Smooth muscle cell (in vitro differentiated cells): ENCODE measurements at regions not wholly inside any gene's neighbourhood (a gene's known extent, or its start where the extent isn't known, plus 50 kb on each side); places are given as distances from the start of the nearest gene placed in this dataset.

ENCODE experiments used
- DNase-seq: peaks from one replicate; lab custom pipeline; 2025; ENCODE audit not compliant: unreplicated experiment; lab: John Stamatoyannopoulos, UW
- H2AFZ ChIP-seq: fragments of 200-600 bp; sonication (generic); 2 replicates; pipeline ENCODE4 v1.6.0; 2016; ENCODE audit warnings: antibody characterized with exemption, low read depth, mild to moderate bottlenecking
- H3F3A ChIP-seq: fragments of 200-600 bp; sonication (generic); 2 replicates; pipeline ENCODE4 v1.6.0; 2017; ENCODE audit warnings: antibody characterized with exemption, low read depth
- H3K27ac ChIP-seq: fragments of 200-600 bp; sonication (generic); 2 replicates; pipeline ENCODE4 v1.5.1; 2016; ENCODE audit warnings: low read depth, mild to moderate bottlenecking
- H3K27me3 ChIP-seq: fragments of 200-600 bp; sonication (generic); 2 replicates; pipeline ENCODE4 v1.6.1; 2016; ENCODE audit warnings: low read depth, mild to moderate bottlenecking
- H3K36me3 ChIP-seq: fragments of 200-600 bp; sonication (generic); 2 replicates; pipeline ENCODE4 v1.5.1; 2016; ENCODE audit warnings: low read depth
- H3K4me1 ChIP-seq: fragments of 200-600 bp; sonication (generic); 2 replicates; pipeline ENCODE4 v1.5.1; 2016; ENCODE audit warnings: low read depth
- H3K4me2 ChIP-seq: fragments of 200-600 bp; sonication (generic); 2 replicates; pipeline ENCODE4 v1.6.0; 2016; ENCODE audit warnings: mild to moderate bottlenecking
- H3K4me3 ChIP-seq: fragments of 200-600 bp; sonication (generic); 2 replicates; pipeline ENCODE4 v1.5.1; 2016; ENCODE audit warnings: mild to moderate bottlenecking
- H3K79me2 ChIP-seq: fragments of 200-600 bp; sonication (generic); 2 replicates; pipeline ENCODE4 v1.6.0; 2016; ENCODE audit warnings: low read depth, mild to moderate bottlenecking
- H3K9ac ChIP-seq: fragments of 200-600 bp; sonication (generic); 2 replicates; pipeline ENCODE4 v1.6.0; 2016; ENCODE audit warnings: low read depth
- H3K9me3 ChIP-seq: fragments of 200-600 bp; sonication (generic); replicated peaks from 2 replicates; pipeline ENCODE4 v1.5.1; 2016; ENCODE audit warnings: low read depth
- H4K20me1 ChIP-seq: fragments of 200-600 bp; sonication (generic); 2 replicates; pipeline ENCODE4 v1.6.0; 2016; ENCODE audit warnings: low read depth
- CTCF ChIP-seq: fragments of 200-600 bp; sonication (generic); IDR thresholded peaks from 2 replicates; pipeline ENCODE4 v1.5.1; 2017; ENCODE audit warnings: borderline replicate concordance, mild to moderate bottlenecking, antibody characterized with exemption; ENCODE audit not compliant: insufficient read depth, poor library complexity, severe bottlenecking
- WGBS: methylation state at CpG from one replicate; pipeline ENCODE4 v1.1.7; 2016; ENCODE audit warnings: low lambda C conversion rate; 5-methylcytosine and 5-hydroxymethylcytosine counted together

- 79% methylated on average over 3 of the region's 3 CpGs for WGBS
- TF ChIP-seq CTCF, result no peak
- H3K4me2 ChIP-seq, result no peak overlapping the region
Measured at GRCh38 chr12:98172801-98173200, 342.6 kb upstream of the TMPO start.

GRCh38 chr12:98173773-98174427, 341.5 kb upstream of the TMPO start:
- H3F3A ChIP-seq, result no peaks in the 10 kb centered on the region
- TF ChIP-seq CTCF, result no peak
- H3K27ac ChIP-seq, result no peak overlapping the region
- no peaks in the 10 kb centered on the region for H3K9me3 ChIP-seq
- H4K20me1 ChIP-seq, result no peaks in the 10 kb centered on the region
- no peaks in the 10 kb centered on the region for H3K4me1 ChIP-seq
- H3K79me2 ChIP-seq, result no peaks in the 10 kb centered on the region
- WGBS, result 98% methylated on average over 1 of the region's 1 CpG
- H3K36me3 ChIP-seq, result no peaks in the 10 kb centered on the region
- no peak for DNase-seq
- no peak overlapping the region for H3K4me2 ChIP-seq
- no peak overlapping the region for H3K4me3 ChIP-seq
- no peak overlapping the region for H2AFZ ChIP-seq
- no peak overlapping the region for H3K9ac ChIP-seq
- no peaks in the 10 kb centered on the region for H3K27me3 ChIP-seq

More at GRCh38 chr12:98172801-98173200, 342.6 kb upstream of the TMPO start:
- H3K36me3 ChIP-seq, result no peaks in the 10 kb centered on the region
- no peaks in the 10 kb centered on the region for H4K20me1 ChIP-seq
- DNase-seq, result no peak
- H2AFZ ChIP-seq, result no peak overlapping the region
- H3K4me1 ChIP-seq, result no peaks in the 10 kb centered on the region
- H3K9me3 ChIP-seq, result no peaks in the 10 kb centered on the region
- no peak overlapping the region for H3K27ac ChIP-seq
- H3K4me3 ChIP-seq, result no peak overlapping the region
- H3K27me3 ChIP-seq, result no peaks in the 10 kb centered on the region
- H3K9ac ChIP-seq, result no peak overlapping the region
- no peaks in the 10 kb centered on the region for H3F3A ChIP-seq
- no peaks in the 10 kb centered on the region for H3K79me2 ChIP-seq

- no peak overlapping the region for H3K4me3 ChIP-seq
- no peak overlapping the region for H2AFZ ChIP-seq
- no peak for DNase-seq
- H3K9ac ChIP-seq, result no peak overlapping the region
- no peaks in the 10 kb centered on the region for H3K4me1 ChIP-seq
- no peaks in the 10 kb centered on the region for H3K9me3 ChIP-seq
- H3K4me2 ChIP-seq, result no peak overlapping the region
- TF ChIP-seq CTCF, result no peak
- no peaks in the 10 kb centered on the region for H3F3A ChIP-seq
- H3K27ac ChIP-seq, result no peak overlapping the region
- no peaks in the 10 kb centered on the region for H3K79me2 ChIP-seq
- H3K36me3 ChIP-seq, result no peaks in the 10 kb centered on the region
- no peaks in the 10 kb centered on the region for H3K27me3 ChIP-seq
- 83% methylated on average over 5 of the region's 5 CpGs for WGBS
- no peaks in the 10 kb centered on the region for H4K20me1 ChIP-seq
Measured at GRCh38 chr12:98174428-98174809, 341.0 kb upstream of the TMPO start.

- Histone ChIP-seq H3K4me3 (no peak overlapping the region), H3K27me3 (no peaks in the 10 kb centered on the region), H3K9ac (no peak overlapping the region), H3K36me3 (no peaks in the 10 kb centered on the region), H4K20me1 (no peaks in the 10 kb centered on the region), H3K9me3 (no peaks in the 10 kb centered on the region), H3K79me2 (no peaks in the 10 kb centered on the region), H3K27ac (no peak overlapping the region), H2AFZ (no peak overlapping the region), H3K4me1 (peaks cover 8% of the 10 kb centered on the region), H3F3A (no peaks in the 10 kb centered on the region), H3K4me2 (no peak overlapping the region)
- TF ChIP-seq CTCF, result no peak
- DNase-seq, result no peak
Measured at GRCh38 chr12:98178126-98178525, 337.3 kb upstream of the TMPO start.
